Esophagus (tissue), 2 donors: ENCODE measurements at regions not wholly inside any gene's neighbourhood (a gene's known extent, or its start where the extent isn't known, plus 50 kb on each side); places are given as distances from the start of the nearest gene placed in this dataset.
"Not testable (repeated sequence)": the region's sequence is repeated elsewhere in the genome, so short reads cannot be mapped to it uniquely, and the experiment has no call there.

Experiments
- H3K27ac ChIP-seq, 2 donors: one replicate each; pipeline ENCODE4 v1.5.1; 2013; ENCODE audit warnings: low read depth in 2 of 2, mild to moderate bottlenecking in 2 of 2, inconsistent platforms in 1 of 2, low read length in 1 of 2, moderate library complexity in 1 of 2
- H3K27me3 ChIP-seq, 2 donors: one replicate each; pipeline ENCODE4 v1.6.1; 2013; ENCODE audit warnings: low read length in 2 of 2, control low read depth in 1 of 2, mild to moderate bottlenecking in 1 of 2; ENCODE audit not compliant: insufficient read depth in 2 of 2, control insufficient read depth in 1 of 2
- H3K36me3 ChIP-seq, 2 donors: one replicate each; pipeline ENCODE4 v1.6.1; 2013; ENCODE audit warnings: low read length in 1 of 2; ENCODE audit not compliant: control insufficient read depth in 2 of 2, insufficient read depth in 2 of 2
- H3K4me1 ChIP-seq, 2 donors: one replicate each; pipeline ENCODE4 v1.6.1; 2013; ENCODE audit warnings: low read length in 1 of 2; ENCODE audit not compliant: control insufficient read depth in 2 of 2, insufficient read depth in 2 of 2
- H3K4me3 ChIP-seq, 2 donors: one replicate each; pipeline ENCODE4 v1.5.1; 2013; ENCODE audit warnings: low read length in 2 of 2, mild to moderate bottlenecking in 2 of 2, low read depth in 1 of 2, moderate library complexity in 1 of 2
- H3K9me3 ChIP-seq, 2 donors: one replicate each; pipeline ENCODE4 v1.6.1; 2013; ENCODE audit warnings: mild to moderate bottlenecking in 2 of 2, low read depth in 1 of 2, low read length in 1 of 2, moderate library complexity in 1 of 2; ENCODE audit not compliant: control insufficient read depth in 2 of 2, insufficient read depth in 1 of 2
- WGBS, 2 donors: extraction: QIAGEN DNeasy Blood & Tissue Kit; methylation state at CpG; one replicate each; pipeline ENCODE4 v1.1.7; 2013; 5-methylcytosine and 5-hydroxymethylcytosine counted together
- donor health status: healthy with polysubstance abuse.
- donor health status: Bipolar disorder and iron deficiency.

DNA sequence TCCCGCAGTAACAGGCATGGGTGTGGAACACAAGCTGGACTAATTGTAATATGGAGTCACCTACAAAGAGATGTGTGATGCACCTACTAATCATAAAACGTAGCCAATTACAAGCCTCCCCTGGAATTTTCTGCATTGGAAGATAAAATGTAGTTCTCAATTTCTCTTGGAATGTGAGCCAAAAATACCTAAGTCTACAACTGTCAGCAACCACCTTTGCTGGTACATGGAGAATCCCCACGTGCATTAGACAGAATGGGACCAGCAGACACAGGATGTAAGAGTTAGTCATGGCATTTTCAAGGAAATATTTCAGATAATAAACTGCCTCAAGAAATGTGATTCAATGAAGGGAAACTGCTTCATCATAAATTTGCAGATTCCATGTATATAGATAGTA is 85.6 kb upstream of the DCC start:
- H3K27ac ChIP-seq = no peak overlapping the region
- H3K4me3 ChIP-seq = no peak overlapping the region
- no peaks in the 10 kb centered on the region for H3K9me3 ChIP-seq
- 73 to 79% methylated on average over 3 of the region's 3 CpGs for WGBS, 2 donors
- H3K27me3 ChIP-seq = no peaks in the 10 kb centered on the region
- H3K36me3 ChIP-seq = no peaks in the 10 kb centered on the region
- H3K4me1 ChIP-seq = no peaks in the 10 kb centered on the region

DNA sequence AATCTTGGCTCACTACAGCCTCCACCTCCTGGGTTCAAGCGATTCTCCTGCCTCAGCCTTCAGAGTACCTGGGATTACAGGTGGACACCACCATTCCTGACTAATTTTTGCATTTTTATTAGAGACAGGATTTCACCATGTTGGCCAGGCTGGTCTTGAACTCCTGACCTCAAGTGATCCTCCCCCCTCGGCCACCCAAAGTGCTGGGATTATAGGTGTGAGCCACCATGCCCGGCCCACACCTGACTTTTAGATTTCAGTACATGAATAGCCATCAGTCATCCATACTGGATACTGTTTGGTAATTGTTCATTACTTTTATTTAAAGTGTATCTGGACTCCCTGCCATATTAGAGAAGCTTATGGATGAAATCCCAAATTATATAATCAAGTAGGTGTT is 82.6 kb upstream of the DCC start:
- not testable (repeated sequence) for H3K9me3 ChIP-seq, H3K4me3 ChIP-seq, H3K36me3 ChIP-seq, H3K27ac ChIP-seq, H3K27me3 ChIP-seq, H3K4me1 ChIP-seq
- 68 to 71% methylated on average over 3 of the region's 3 CpGs for WGBS, 2 donors

DNA sequence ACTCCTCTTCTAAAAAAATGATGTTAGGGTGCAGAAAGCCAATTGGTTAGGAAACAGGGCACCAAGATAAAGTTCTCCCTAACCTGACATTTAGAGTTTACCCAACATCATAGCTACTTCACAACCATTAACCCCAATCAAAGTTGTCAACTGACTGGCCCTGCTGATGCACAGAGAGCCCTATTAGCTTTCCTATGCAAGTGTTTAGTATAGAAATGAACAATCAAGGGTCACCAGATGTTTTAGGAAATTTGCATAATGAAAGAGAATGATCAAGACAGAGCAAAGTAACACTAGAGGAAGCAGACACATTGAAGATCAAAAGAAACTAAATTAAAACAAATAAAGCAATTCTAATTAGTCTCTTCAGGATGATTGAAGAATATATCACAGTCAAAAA is 64.2 kb upstream of the DCC start:
- no peak overlapping the region for H3K4me3 ChIP-seq

DNA sequence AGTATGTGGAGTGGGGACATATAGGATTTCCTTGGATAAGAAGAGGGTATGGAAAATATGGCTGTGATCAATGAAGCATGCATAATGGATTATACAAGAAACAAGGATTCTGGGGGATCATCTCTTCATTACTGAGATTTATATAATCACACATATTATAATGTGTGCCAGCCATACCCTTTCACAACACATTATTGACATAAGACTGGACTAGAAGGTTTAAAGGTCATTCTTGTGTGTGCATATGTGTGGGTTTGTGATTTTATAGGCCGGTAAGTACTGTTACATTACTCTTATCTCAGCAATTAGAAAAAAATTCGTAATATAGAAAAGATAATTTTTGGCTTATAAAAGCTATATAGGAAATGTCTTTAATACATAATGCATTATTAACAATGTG is 62.2 kb upstream of the DCC start:
- Histone ChIP-seq H3K36me3 (no peaks in the 10 kb centered on the region), H3K4me1 (no peaks in the 10 kb centered on the region), H3K9me3 (peaks cover 0 to 2% of the 10 kb centered on the region in 2 donors), H3K27ac (no peak overlapping the region), H3K4me3 (no peak overlapping the region), H3K27me3 (no peaks in the 10 kb centered on the region)
- WGBS, 2 donors = 52 to 74% methylated on average over 2 of the region's 2 CpGs

More for the DNA sequence above, 64.2 kb upstream of the DCC start:
- H3K36me3 ChIP-seq = no peaks in the 10 kb centered on the region
- H3K27me3 ChIP-seq = no peaks in the 10 kb centered on the region
- no peak overlapping the region for H3K27ac ChIP-seq
- H3K9me3 ChIP-seq = no peaks in the 10 kb centered on the region
- H3K4me1 ChIP-seq = no peaks in the 10 kb centered on the region

DNA sequence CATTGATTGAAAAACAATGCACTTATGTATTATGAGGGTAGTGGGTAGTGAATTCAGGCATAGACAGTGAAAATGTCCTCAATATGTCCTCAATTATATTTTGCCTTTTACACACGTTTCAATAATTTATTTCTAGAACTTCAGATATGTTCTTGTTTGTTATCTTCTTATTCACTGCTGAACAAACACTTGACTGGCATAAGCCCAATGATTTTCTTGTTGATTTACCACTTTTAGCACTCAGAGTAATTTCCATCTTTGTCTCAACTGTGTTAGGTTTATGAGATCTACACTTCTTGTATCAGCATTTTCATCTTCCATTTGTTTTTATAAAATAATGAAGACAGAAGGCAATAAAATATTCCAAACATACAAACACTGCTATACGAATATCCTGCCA is 61.8 kb upstream of the DCC start:
- Histone ChIP-seq H3K27ac (no peak overlapping the region), H3K9me3 (peaks cover 0 to 2% of the 10 kb centered on the region in 2 donors), H3K36me3 (no peaks in the 10 kb centered on the region), H3K4me3 (no peak overlapping the region), H3K27me3 (no peaks in the 10 kb centered on the region), H3K4me1 (no peaks in the 10 kb centered on the region)
- WGBS, 2 donors = 32 to 40% methylated on average over 2 of the region's 2 CpGs

DNA sequence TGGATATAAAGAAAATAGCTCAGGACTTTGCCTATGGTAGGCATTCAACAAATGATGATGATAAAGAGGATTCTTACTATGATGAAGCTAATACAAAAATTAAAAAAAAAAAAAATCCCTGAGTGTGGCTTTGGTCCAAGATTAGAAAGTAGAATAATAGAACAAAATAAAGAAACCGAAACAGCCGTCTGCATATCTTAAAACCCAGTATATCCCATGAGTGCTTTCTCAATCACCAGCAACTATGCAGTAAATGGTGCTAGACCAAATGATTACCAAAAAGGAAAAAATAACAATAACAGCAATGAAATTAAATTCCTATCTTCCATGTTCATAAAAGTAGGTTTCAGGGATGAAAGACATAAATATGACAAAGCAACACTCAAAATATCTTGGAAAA is 59.3 kb upstream of the DCC start:
- no peaks in the 10 kb centered on the region for H3K27me3 ChIP-seq
- H3K36me3 ChIP-seq = no peaks in the 10 kb centered on the region
- no peaks in the 10 kb centered on the region for H3K4me1 ChIP-seq
- H3K9me3 ChIP-seq = peaks cover 0 to 2% of the 10 kb centered on the region in 2 donors
- H3K4me3 ChIP-seq = no peak overlapping the region
- H3K27ac ChIP-seq = no peak overlapping the region
- WGBS, 2 donors = 77 to 80% methylated on average over 2 of the region's 2 CpGs

DNA sequence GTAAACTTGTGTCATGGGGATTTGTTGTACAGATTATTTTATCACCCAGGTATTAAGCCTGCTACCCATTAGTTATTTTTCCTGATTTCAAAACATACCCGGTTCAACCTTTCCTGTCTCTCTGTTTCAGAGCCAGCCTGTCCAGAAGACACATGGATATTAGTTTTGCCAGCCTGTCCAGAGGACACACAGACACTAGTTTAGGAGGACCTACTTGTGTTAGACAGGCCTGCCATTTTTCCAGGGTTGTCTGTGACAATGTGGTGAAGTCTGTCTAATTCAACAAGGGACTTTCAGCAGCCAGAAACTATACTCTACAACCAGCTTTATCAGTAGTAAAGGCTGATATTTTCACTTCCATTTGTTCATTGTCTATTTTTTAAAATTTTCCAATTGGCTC is 56.1 kb upstream of the DCC start:
- H3K36me3 ChIP-seq = no peaks in the 10 kb centered on the region
- WGBS, 2 donors = 52 to 62% methylated on average over 1 of the region's 1 CpG
- no peaks in the 10 kb centered on the region for H3K4me1 ChIP-seq

DNA sequence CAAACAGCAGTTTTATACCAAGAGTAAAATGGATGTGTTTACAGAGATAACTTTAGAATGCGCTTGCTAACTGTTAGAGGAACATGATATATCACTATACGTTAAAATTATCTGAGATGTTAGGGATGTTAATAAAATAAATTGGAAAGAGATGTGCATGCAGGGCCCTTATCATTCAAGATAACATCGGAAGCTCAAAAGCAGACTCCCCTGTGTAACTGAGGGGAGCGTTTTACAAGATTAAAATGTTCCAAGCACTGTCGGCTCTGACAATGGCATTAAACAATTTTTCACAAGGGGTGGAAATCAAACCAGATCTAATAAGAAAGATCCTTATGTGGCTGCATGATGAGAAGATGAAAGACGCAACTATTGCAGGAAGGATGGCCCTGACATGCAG is 53.3 kb upstream of the DCC start:
- WGBS, 2 donors = 60 to 75% methylated on average over 6 of the region's 6 CpGs
- no peaks in the 10 kb centered on the region for H3K27me3 ChIP-seq
- no peaks in the 10 kb centered on the region for H3K9me3 ChIP-seq
- H3K4me3 ChIP-seq = no peak overlapping the region
- no peaks in the 10 kb centered on the region for H3K36me3 ChIP-seq
- H3K4me1 ChIP-seq = no peaks in the 10 kb centered on the region
- H3K27ac ChIP-seq = no peak overlapping the region

More for the DNA sequence above, 56.1 kb upstream of the DCC start:
- Histone ChIP-seq H3K27ac (no peak overlapping the region), H3K9me3 (peaks cover 0 to 2% of the 10 kb centered on the region in 2 donors), H3K4me3 (no peak overlapping the region), H3K27me3 (no peaks in the 10 kb centered on the region)

DNA sequence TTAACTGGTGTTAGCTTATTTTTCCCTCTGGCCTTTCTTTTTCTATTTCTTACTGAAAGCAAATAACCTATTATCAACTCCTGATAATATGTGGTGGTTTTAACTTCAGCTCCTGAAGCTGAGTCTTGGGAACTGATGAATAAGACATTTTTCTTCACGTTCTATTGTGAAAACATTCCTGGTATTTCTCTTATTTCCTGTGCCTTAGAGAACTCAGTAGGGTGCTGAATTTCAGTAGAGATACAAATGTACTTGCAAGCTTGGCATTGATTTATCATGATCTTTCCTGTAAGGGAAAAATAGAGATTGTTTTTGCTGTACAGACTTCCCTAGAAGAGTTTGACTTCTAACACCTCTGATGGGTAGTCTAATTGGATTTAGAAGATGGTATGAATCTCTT is 52.8 kb upstream of the DCC start:
- Histone ChIP-seq H3K9me3 (no peaks in the 10 kb centered on the region), H3K36me3 (no peaks in the 10 kb centered on the region), H3K27me3 (no peaks in the 10 kb centered on the region), H3K27ac (no peak overlapping the region), H3K4me3 (no peak overlapping the region), H3K4me1 (no peaks in the 10 kb centered on the region)
- WGBS, 2 donors = 13 to 31% methylated on average over 1 of the region's 1 CpG

DNA sequence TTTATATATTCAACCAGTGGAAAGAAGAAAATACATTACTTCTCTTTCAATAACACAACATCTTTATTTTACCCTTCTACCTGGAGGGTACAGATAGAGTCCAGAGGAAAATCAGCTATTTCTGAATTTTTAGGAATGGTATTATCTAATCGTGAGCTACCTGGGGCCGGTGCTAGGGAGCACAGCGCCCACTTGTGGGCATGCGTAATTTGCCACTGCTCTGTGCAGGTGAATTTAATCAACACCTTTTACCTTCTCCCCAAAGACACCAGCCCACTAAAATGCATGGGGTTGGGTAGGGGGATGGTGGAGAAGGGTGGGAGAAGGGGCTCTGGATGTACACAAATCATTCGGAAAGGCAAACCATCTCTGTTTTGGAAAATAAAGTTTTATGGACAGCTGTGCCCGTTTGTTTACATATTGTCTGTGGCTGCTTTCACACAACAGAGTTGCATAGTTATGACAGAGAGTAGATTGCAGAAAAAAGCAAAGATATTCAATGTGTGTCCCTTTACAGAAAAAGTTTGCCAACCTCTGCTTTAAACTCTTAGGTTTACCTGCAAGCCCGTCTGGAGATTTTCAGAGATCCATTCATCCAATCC is 51.5 kb upstream of the DCC start:
- H3K27me3 ChIP-seq = no peaks in the 10 kb centered on the region
- H3K36me3 ChIP-seq = no peaks in the 10 kb centered on the region
- no peak overlapping the region for H3K4me3 ChIP-seq
- no peak overlapping the region for H3K27ac ChIP-seq
- 32 to 40% methylated on average over 7 of the region's 7 CpGs for WGBS, 2 donors
- peaks cover 0 to 5% of the 10 kb centered on the region in 2 donors for H3K9me3 ChIP-seq
- H3K4me1 ChIP-seq = no peaks in the 10 kb centered on the region
